Type B pancreatic cell (in vitro differentiated cells): ENCODE measurements at regions not wholly inside any gene's neighbourhood (a gene's known extent, or its start where the extent isn't known, plus 50 kb on each side); places are given as distances from the start of the nearest gene placed in this dataset.

Experiments
- DNase-seq: peaks from one replicate; pipeline ENCODE4 v3.0.0; 2021; ENCODE audit warnings: mixed read lengths; ENCODE audit not compliant: unreplicated experiment; ENCODE audit errors: extremely low spot score
- H3K27ac Mint-ChIP-seq: 2 replicates; pipeline ENCODE4 v1.8.0; 2021; ENCODE audit warnings: mild to moderate bottlenecking, mixed read lengths
- H3K27me3 Mint-ChIP-seq: 2 replicates; pipeline ENCODE4 v1.8.0; 2021; ENCODE audit warnings: mixed read lengths
- H3K36me3 Mint-ChIP-seq: 2 replicates; pipeline ENCODE4 v1.8.0; 2021; ENCODE audit warnings: mixed read lengths
- H3K4me1 Mint-ChIP-seq: one replicate; pipeline ENCODE4 v1.8.0; 2021; ENCODE audit warnings: mixed read lengths; ENCODE audit not compliant: unreplicated experiment
- H3K4me3 Mint-ChIP-seq: 2 replicates; pipeline ENCODE4 v1.8.0; 2021; ENCODE audit warnings: mild to moderate bottlenecking, mixed read lengths
- H3K9me3 Mint-ChIP-seq: 2 replicates; pipeline ENCODE4 v1.8.0; 2021; ENCODE audit warnings: mixed read lengths
- TF ChIP-seq, protein P1 (sequence below): fragments of 200-600 bp; sonication (generic); conservative IDR thresholded peaks from 2 replicates; pipeline ENCODE4 v1.5.0; 2021; ENCODE audit warnings: antibody characterized with exemption, mild to moderate bottlenecking

GRCh38 chr6:139964737-139965136, 590.3 kb upstream of the CITED2 start:
- TF ChIP-seq, protein P1, sequence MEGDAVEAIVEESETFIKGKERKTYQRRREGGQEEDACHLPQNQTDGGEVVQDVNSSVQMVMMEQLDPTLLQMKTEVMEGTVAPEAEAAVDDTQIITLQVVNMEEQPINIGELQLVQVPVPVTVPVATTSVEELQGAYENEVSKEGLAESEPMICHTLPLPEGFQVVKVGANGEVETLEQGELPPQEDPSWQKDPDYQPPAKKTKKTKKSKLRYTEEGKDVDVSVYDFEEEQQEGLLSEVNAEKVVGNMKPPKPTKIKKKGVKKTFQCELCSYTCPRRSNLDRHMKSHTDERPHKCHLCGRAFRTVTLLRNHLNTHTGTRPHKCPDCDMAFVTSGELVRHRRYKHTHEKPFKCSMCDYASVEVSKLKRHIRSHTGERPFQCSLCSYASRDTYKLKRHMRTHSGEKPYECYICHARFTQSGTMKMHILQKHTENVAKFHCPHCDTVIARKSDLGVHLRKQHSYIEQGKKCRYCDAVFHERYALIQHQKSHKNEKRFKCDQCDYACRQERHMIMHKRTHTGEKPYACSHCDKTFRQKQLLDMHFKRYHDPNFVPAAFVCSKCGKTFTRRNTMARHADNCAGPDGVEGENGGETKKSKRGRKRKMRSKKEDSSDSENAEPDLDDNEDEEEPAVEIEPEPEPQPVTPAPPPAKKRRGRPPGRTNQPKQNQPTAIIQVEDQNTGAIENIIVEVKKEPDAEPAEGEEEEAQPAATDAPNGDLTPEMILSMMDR: no peak
- Mint-ChIP-seq H3K27ac (no peak overlapping the region), H3K4me1 (peaks cover 26% of the 10 kb centered on the region), H3K9me3 (peaks cover 12% of the 10 kb centered on the region), H3K27me3 (no peaks in the 10 kb centered on the region), H3K4me3 (no peak overlapping the region), H3K36me3 (no peaks in the 10 kb centered on the region)
- no peak for DNase-seq

DNA sequence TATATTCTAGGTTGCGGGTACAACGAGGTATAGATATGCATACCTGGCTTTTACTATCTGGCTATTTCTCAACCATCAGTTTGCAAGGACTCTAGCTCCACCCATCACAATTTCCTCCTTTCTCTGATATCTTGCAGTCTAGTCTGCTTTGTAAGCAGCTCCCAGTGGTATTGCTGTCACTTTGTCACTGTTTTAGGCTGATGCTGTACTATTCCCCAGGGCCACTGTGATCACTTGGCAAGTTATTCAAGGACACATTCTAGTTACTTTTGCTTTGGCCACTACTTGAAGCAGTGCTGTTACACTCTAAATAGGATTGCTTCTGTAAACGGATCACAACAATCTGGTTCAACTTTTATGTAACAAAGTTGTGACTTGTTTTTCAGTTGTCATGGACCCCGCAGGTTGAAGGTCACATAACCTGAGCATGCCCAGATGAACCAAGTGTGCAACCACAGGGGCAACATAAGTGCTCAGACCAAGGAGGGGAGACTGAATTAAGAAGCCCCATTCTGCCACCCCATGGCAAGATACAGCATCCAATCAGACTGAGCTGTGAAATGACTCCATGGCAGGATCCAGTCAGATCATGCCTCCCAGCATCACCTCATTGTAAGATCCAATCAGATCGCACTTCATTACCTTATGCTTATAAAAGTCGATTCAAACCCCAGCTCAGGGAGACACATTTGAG, 588.4 kb upstream of the CITED2 start:
- no peak for DNase-seq
- Mint-ChIP-seq H3K4me1 (peaks cover 26% of the 10 kb centered on the region), H3K27ac (no peak overlapping the region), H3K9me3 (peaks cover 9% of the 10 kb centered on the region), H3K4me3 (no peak overlapping the region), H3K36me3 (no peaks in the 10 kb centered on the region), H3K27me3 (no peaks in the 10 kb centered on the region)
- TF ChIP-seq, protein P1: no peak

GRCh38 chr6:139961190-139961589, 586.7 kb upstream of the CITED2 start:
- H3K4me3 Mint-ChIP-seq: no peak overlapping the region

GRCh38 chr6:139960671-139961070, 586.2 kb upstream of the CITED2 start:
- DNase-seq: no peak
- peaks cover 10% of the 10 kb centered on the region for H3K9me3 Mint-ChIP-seq
- H3K27ac Mint-ChIP-seq: no peak overlapping the region
- H3K4me3 Mint-ChIP-seq: no peak overlapping the region
- H3K4me1 Mint-ChIP-seq: peaks cover 25% of the 10 kb centered on the region
- TF ChIP-seq, protein P1: no peak
- H3K27me3 Mint-ChIP-seq: no peaks in the 10 kb centered on the region
- H3K36me3 Mint-ChIP-seq: peaks cover under 1% of the 10 kb centered on the region

More at GRCh38 chr6:139961190-139961589, 586.7 kb upstream of the CITED2 start:
- Mint-ChIP-seq H3K4me1 (peaks cover 26% of the 10 kb centered on the region), H3K27ac (no peak overlapping the region), H3K27me3 (no peaks in the 10 kb centered on the region), H3K9me3 (peaks cover 9% of the 10 kb centered on the region), H3K36me3 (no peaks in the 10 kb centered on the region)
- no peak for DNase-seq
- TF ChIP-seq, protein P1: no peak

GRCh38 chr6:139955366-139956155, 581.1 kb upstream of the CITED2 start:
- Mint-ChIP-seq H3K4me3 (no peak overlapping the region), H3K27ac (no peak overlapping the region), H3K9me3 (peaks cover 13% of the 10 kb centered on the region), H3K4me1 (no peaks in the 10 kb centered on the region), H3K27me3 (no peaks in the 10 kb centered on the region), H3K36me3 (peaks cover 7% of the 10 kb centered on the region)
- TF ChIP-seq, protein P1: no peak
- no peak for DNase-seq
